Tibial nerve (tissue), 3 donors: ENCODE measurements at regions not wholly inside any gene's neighbourhood (a gene's known extent, or its start where the extent isn't known, plus 50 kb on each side); places are given as distances from the start of the nearest gene placed in this dataset.

ENCODE experiments used
- EP300 ChIP-seq, 2 donors: sonication (generic); formaldehyde crosslinking; IDR thresholded peaks; one replicate each; pipeline ENCODE4 v1.6.1; 2017; ENCODE audit warnings: antibody characterized with exemption in 2 of 2, mild to moderate bottlenecking in 1 of 2
- POLR2A ChIP-seq, 2 donors: fragments of 450-650 bp; IDR thresholded peaks; one replicate each; pipeline ENCODE4 v1.6.1; 2017; ENCODE audit warnings: antibody characterized with exemption in 2 of 2, mild to moderate bottlenecking in 2 of 2, moderate library complexity in 2 of 2

DNA sequence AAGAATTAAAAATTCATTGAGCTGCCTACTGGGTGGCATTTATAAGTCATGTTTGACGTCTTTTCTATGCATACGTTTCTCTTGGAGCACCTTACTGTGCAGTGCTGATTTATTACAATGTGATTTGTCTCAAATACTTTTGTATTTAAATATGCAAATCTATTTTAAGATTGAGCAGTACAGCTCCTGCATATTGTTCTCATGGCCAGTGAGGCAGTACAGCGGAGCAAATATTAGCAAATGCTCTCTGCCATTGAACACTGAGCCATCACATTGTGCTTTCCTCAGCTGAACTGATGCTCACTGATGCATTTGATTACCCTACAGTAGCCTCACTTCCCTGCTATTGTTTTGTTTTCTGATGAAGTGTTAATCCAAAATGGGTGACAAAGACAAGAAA, 149.6 kb downstream of the HTR1A start:
- TF ChIP-seq EP300 (IDR thresholded peaks at IDR 0.05) (no peak), POLR2A (IDR thresholded peaks at IDR 0.05) (no peak)
